ENCODE measurements at regions not wholly inside any gene's neighbourhood (a gene's known extent, or its start where the extent isn't known, plus 50 kb on each side); places are given as distances from the start of the nearest gene placed in this dataset.

GRCh38 chr5:121221483-121221882, 630.2 kb upstream of the FTMT start:
- no peak for DNase-seq

GRCh38 chr5:121226765-121227164, 624.9 kb upstream of the FTMT start:
- no peak for DNase-seq

GRCh38 chr5:121239951-121240350, 611.7 kb upstream of the FTMT start:
- no peak for DNase-seq

- no peak for DNase-seq
Measured at GRCh38 chr5:121246971-121247370, 604.7 kb upstream of the FTMT start.

GRCh38 chr5:121251954-121252353, 599.7 kb upstream of the FTMT start:
- DNase-seq: no peak

GRCh38 chr5:121257621-121258020, 594.1 kb upstream of the FTMT start:
- no peak for DNase-seq

- no peak for DNase-seq
Measured at GRCh38 chr5:121263456-121263855, 588.2 kb upstream of the FTMT start.

GRCh38 chr5:121264605-121265004, 587.1 kb upstream of the FTMT start:
- DNase-seq: no peak

GRCh38 chr5:121271546-121271945, 580.1 kb upstream of the FTMT start:
- no peak for DNase-seq

- DNase-seq: peak; percentile 77
Measured at GRCh38 chr5:121273833-121274433, 577.7 kb upstream of the FTMT start.

GRCh38 chr5:121279801-121280200, 571.9 kb upstream of the FTMT start:
- no peak for DNase-seq

GRCh38 chr5:121285801-121286521, 565.7 kb upstream of the FTMT start:
- no peak for DNase-seq

- no peak for DNase-seq
Measured at GRCh38 chr5:121288781-121289180, 562.9 kb upstream of the FTMT start.

- no peak for DNase-seq
Measured at GRCh38 chr5:121292664-121293063, 559.0 kb upstream of the FTMT start.

GRCh38 chr5:121296356-121296755, 555.3 kb upstream of the FTMT start:
- DNase-seq: no peak

GRCh38 chr5:121299153-121299552, 552.5 kb upstream of the FTMT start:
- DNase-seq: no peak

GRCh38 chr5:121304838-121305237, 546.8 kb upstream of the FTMT start:
- DNase-seq: no peak

GRCh38 chr5:121313886-121314285, 537.8 kb upstream of the FTMT start:
- DNase-seq: no peak

GRCh38 chr5:121315786-121316185, 535.9 kb upstream of the FTMT start:
- no peak for DNase-seq

- DNase-seq: no peak
Measured at GRCh38 chr5:121319292-121319691, 532.4 kb upstream of the FTMT start.

- DNase-seq: no peak
Measured at GRCh38 chr5:121325930-121326329, 525.8 kb upstream of the FTMT start.

GRCh38 chr5:121350181-121350930, 501.3 kb upstream of the FTMT start:
- DNase-seq: peak; percentile 1

GRCh38 chr5:121366515-121366914, 485.2 kb upstream of the FTMT start:
- peak; percentile 49 for DNase-seq

GRCh38 chr5:121373371-121373770, 478.3 kb upstream of the FTMT start:
- DNase-seq: no peak
